ENCODE measurements at regions not wholly inside any gene's neighbourhood (a gene's known extent, or its start where the extent isn't known, plus 50 kb on each side); places are given as distances from the start of the nearest gene placed in this dataset.

GRCh38 chr1:191615101-191615821, 543.0 kb upstream of the RGS18 start:
- H3K9me3 ChIP-seq = no peaks in the 10 kb centered on the region
- no peak for DNase-seq (ENCODE audit: low spot score)
- H3K4me3 ChIP-seq = no peak overlapping the region
- H3K27me3 ChIP-seq = no peaks in the 10 kb centered on the region
- no peak overlapping the region for H3K27ac ChIP-seq
- no peaks in the 10 kb centered on the region for H3K36me3 ChIP-seq
- no peak for TF ChIP-seq CTCF (IDR thresholded peaks at IDR 0.05)
- H3K4me1 ChIP-seq = no peaks in the 10 kb centered on the region

- TF ChIP-seq CTCF (IDR thresholded peaks at IDR 0.05) = no peak
- Histone ChIP-seq H3K9me3 (no peaks in the 10 kb centered on the region), H3K4me3 (no peak overlapping the region), H3K27me3 (no peaks in the 10 kb centered on the region), H3K36me3 (no peaks in the 10 kb centered on the region), H3K4me1 (no peaks in the 10 kb centered on the region), H3K27ac (no peak overlapping the region)
- DNase-seq (ENCODE audit: low spot score) = no peak
Observed at GRCh38 chr1:191618181-191618580, 540.1 kb upstream of the RGS18 start.

GRCh38 chr1:191620883-191621282, 537.4 kb upstream of the RGS18 start:
- Histone ChIP-seq H3K9me3 (no peaks in the 10 kb centered on the region), H3K36me3 (no peaks in the 10 kb centered on the region), H3K4me1 (no peaks in the 10 kb centered on the region), H3K4me3 (no peak overlapping the region), H3K27me3 (no peaks in the 10 kb centered on the region), H3K27ac (no peak overlapping the region)
- TF ChIP-seq CTCF (IDR thresholded peaks at IDR 0.05) = no peak
- DNase-seq (ENCODE audit: low spot score) = no peak

- no peaks in the 10 kb centered on the region for H3K36me3 ChIP-seq
- no peaks in the 10 kb centered on the region for H3K9me3 ChIP-seq
- DNase-seq (ENCODE audit: low spot score) = no peak
- H3K27ac ChIP-seq = no peak overlapping the region
- TF ChIP-seq CTCF (IDR thresholded peaks at IDR 0.05) = no peak
- H3K4me1 ChIP-seq = no peaks in the 10 kb centered on the region
- H3K4me3 ChIP-seq = no peak overlapping the region
- H3K27me3 ChIP-seq = no peaks in the 10 kb centered on the region
Observed at GRCh38 chr1:191624044-191624443, 534.2 kb upstream of the RGS18 start.

GRCh38 chr1:191629836-191630235, 528.4 kb upstream of the RGS18 start:
- Histone ChIP-seq H3K36me3 (no peaks in the 10 kb centered on the region), H3K4me1 (no peaks in the 10 kb centered on the region), H3K27me3 (no peaks in the 10 kb centered on the region), H3K4me3 (no peak overlapping the region), H3K27ac (no peak overlapping the region), H3K9me3 (no peaks in the 10 kb centered on the region)
- DNase-seq (ENCODE audit: low spot score) = no peak
- TF ChIP-seq CTCF (IDR thresholded peaks at IDR 0.05) = no peak

Data from right atrium auricular region (tissue), 2 donors.